WTC11 (cell line): ENCODE measurements at regions not wholly inside any gene's neighbourhood (a gene's known extent, or its start where the extent isn't known, plus 50 kb on each side); places are given as distances from the start of the nearest gene placed in this dataset.

ENCODE experiments used
- FOXJ3 ChIP-seq: sonication (generic); formaldehyde crosslinking; IDR thresholded peaks from 2 replicates; pipeline ENCODE4 v1.9.0; 2021; ENCODE audit warnings: missing genetic modification reagents, mild to moderate bottlenecking, borderline replicate concordance
- GTF2I ChIP-seq: fragments of 250-450 bp; sonication (Bioruptor Pico); conservative IDR thresholded peaks from 2 replicates; pipeline ENCODE4 v1.4.0; 2021; ENCODE audit warnings: mild to moderate bottlenecking
- SP1 ChIP-seq: sonication (generic); formaldehyde crosslinking; conservative IDR thresholded peaks from 2 replicates; pipeline ENCODE4 v1.8.1; 2022; ENCODE audit warnings: missing genetic modification reagents
- TP53 ChIP-seq: sonication (generic); formaldehyde crosslinking; IDR thresholded peaks from 2 replicates; pipeline ENCODE4 v1.8.1; 2023; ENCODE audit warnings: mild to moderate bottlenecking, missing genetic modification reagents
- TF ChIP-seq, protein P1 (sequence below): fragments of 200-600 bp; IDR thresholded peaks from 2 replicates; pipeline ENCODE4 v1.8.0; 2022; ENCODE audit warnings: antibody characterized with exemption
- TF ChIP-seq, protein P2 (sequence below): sonication (generic); formaldehyde crosslinking; IDR thresholded peaks from 2 replicates; pipeline ENCODE4 v1.8.1; 2023; ENCODE audit warnings: mild to moderate bottlenecking, missing genetic modification reagents, moderate library complexity
- TF ChIP-seq, protein P3 (sequence below): sonication (generic); formaldehyde crosslinking; IDR thresholded peaks from 2 replicates; pipeline ENCODE4 v1.8.1; 2022; ENCODE audit warnings: missing genetic modification reagents, borderline replicate concordance
- TF ChIP-seq, protein P4 (sequence below): sonication (generic); formaldehyde crosslinking; IDR thresholded peaks from 2 replicates; pipeline ENCODE4 v1.8.1; 2022; ENCODE audit warnings: low read depth, missing genetic modification reagents, borderline replicate concordance
- TF ChIP-seq, protein P5 (sequence below): sonication (generic); formaldehyde crosslinking; conservative IDR thresholded peaks from 2 replicates; pipeline ENCODE4 v1.8.1; 2022; ENCODE audit warnings: mild to moderate bottlenecking, missing genetic modification reagents

DNA sequence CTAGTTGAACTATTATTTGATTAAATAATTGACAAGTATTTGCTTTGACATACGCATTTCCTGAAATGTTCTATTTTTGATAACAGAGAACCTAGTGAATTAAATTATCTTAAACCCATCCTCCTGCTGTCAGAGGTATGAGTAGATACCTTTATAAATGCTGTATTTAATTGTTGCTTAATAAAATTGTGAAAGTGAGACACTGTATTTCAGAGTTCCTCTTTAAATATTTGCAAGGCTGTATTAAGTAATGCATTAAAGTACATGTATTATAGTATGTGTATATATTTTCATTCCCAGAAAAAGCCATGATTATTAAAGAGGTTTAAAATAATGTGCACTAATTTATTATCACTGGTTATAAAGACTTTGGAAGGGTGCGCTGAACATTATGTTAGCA, 483.8 kb downstream of the TFAP2B start:
- TF ChIP-seq, protein P1, sequence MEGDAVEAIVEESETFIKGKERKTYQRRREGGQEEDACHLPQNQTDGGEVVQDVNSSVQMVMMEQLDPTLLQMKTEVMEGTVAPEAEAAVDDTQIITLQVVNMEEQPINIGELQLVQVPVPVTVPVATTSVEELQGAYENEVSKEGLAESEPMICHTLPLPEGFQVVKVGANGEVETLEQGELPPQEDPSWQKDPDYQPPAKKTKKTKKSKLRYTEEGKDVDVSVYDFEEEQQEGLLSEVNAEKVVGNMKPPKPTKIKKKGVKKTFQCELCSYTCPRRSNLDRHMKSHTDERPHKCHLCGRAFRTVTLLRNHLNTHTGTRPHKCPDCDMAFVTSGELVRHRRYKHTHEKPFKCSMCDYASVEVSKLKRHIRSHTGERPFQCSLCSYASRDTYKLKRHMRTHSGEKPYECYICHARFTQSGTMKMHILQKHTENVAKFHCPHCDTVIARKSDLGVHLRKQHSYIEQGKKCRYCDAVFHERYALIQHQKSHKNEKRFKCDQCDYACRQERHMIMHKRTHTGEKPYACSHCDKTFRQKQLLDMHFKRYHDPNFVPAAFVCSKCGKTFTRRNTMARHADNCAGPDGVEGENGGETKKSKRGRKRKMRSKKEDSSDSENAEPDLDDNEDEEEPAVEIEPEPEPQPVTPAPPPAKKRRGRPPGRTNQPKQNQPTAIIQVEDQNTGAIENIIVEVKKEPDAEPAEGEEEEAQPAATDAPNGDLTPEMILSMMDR, result no peak
- TF ChIP-seq, protein P2, sequence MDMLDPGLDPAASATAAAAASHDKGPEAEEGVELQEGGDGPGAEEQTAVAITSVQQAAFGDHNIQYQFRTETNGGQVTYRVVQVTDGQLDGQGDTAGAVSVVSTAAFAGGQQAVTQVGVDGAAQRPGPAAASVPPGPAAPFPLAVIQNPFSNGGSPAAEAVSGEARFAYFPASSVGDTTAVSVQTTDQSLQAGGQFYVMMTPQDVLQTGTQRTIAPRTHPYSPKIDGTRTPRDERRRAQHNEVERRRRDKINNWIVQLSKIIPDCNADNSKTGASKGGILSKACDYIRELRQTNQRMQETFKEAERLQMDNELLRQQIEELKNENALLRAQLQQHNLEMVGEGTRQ, result no peak
- TF ChIP-seq FOXJ3 (CRISPR knock-in tag), result no peak
- TF ChIP-seq TP53 (CRISPR knock-in tag), result no peak
- TF ChIP-seq GTF2I (CRISPR knock-in tag), result no peak
- TF ChIP-seq, protein P3, sequence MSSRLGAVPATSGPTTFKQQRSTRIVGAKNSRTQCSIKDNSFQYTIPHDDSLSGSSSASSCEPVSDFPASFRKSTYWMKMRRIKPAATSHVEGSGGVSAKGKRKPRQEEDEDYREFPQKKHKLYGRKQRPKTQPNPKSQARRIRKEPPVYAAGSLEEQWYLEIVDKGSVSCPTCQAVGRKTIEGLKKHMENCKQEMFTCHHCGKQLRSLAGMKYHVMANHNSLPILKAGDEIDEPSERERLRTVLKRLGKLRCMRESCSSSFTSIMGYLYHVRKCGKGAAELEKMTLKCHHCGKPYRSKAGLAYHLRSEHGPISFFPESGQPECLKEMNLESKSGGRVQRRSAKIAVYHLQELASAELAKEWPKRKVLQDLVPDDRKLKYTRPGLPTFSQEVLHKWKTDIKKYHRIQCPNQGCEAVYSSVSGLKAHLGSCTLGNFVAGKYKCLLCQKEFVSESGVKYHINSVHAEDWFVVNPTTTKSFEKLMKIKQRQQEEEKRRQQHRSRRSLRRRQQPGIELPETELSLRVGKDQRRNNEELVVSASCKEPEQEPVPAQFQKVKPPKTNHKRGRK (CRISPR knock-in tag), result no peak
- TF ChIP-seq, protein P4, sequence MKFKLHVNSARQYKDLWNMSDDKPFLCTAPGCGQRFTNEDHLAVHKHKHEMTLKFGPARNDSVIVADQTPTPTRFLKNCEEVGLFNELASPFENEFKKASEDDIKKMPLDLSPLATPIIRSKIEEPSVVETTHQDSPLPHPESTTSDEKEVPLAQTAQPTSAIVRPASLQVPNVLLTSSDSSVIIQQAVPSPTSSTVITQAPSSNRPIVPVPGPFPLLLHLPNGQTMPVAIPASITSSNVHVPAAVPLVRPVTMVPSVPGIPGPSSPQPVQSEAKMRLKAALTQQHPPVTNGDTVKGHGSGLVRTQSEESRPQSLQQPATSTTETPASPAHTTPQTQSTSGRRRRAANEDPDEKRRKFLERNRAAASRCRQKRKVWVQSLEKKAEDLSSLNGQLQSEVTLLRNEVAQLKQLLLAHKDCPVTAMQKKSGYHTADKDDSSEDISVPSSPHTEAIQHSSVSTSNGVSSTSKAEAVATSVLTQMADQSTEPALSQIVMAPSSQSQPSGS (CRISPR knock-in tag), result no peak
- TF ChIP-seq, protein P5, sequence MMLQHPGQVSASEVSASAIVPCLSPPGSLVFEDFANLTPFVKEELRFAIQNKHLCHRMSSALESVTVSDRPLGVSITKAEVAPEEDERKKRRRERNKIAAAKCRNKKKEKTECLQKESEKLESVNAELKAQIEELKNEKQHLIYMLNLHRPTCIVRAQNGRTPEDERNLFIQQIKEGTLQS (CRISPR knock-in tag), result no peak
- TF ChIP-seq SP1 (CRISPR knock-in tag), result no peak
